H9 (cell line): ENCODE measurements at regions not wholly inside any gene's neighbourhood (a gene's known extent, or its start where the extent isn't known, plus 50 kb on each side); places are given as distances from the start of the nearest gene placed in this dataset.

Source experiments
- DNase-seq: peaks from one replicate; pipeline ENCODE4 v3.0.0-alpha.2; 2017
- H2AFZ ChIP-seq: one replicate; pipeline ENCODE4 v1.6.1; 2013; ENCODE audit warnings: mild to moderate bottlenecking, low read length, control low read depth, moderate library complexity
- H2AK5ac ChIP-seq: 2 replicates; pipeline ENCODE4 v1.6.1; 2013; ENCODE audit warnings: low read length, control low read depth, mixed read lengths; ENCODE audit not compliant: insufficient read length
- H2BK120ac ChIP-seq: one replicate; pipeline ENCODE4 v1.6.1; 2013; ENCODE audit warnings: low read depth, mild to moderate bottlenecking, low read length, control low read depth, inconsistent platforms; ENCODE audit not compliant: poor library complexity, severe bottlenecking
- H2BK12ac ChIP-seq: 2 replicates; pipeline ENCODE4 v1.6.1; 2013; ENCODE audit warnings: low read length, control low read depth, mixed read lengths, low read depth; ENCODE audit not compliant: insufficient read length
- H2BK15ac ChIP-seq: 2 replicates; pipeline ENCODE4 v1.6.1; 2013; ENCODE audit warnings: low read depth, low read length, control low read depth
- H2BK20ac ChIP-seq: one replicate; pipeline ENCODE4 v1.6.1; 2013; ENCODE audit warnings: low read depth, mild to moderate bottlenecking, low read length, control low read depth, inconsistent platforms; ENCODE audit not compliant: poor library complexity, severe bottlenecking
- H2BK5ac ChIP-seq: 2 replicates; pipeline ENCODE4 v1.6.1; 2013; ENCODE audit warnings: low read length, control low read depth, mixed read lengths; ENCODE audit not compliant: insufficient read length
- H3K14ac ChIP-seq: 2 replicates; pipeline ENCODE4 v1.6.1; 2013; ENCODE audit warnings: low read length, control low read depth; ENCODE audit not compliant: insufficient read depth
- H3K18ac ChIP-seq: 2 replicates; pipeline ENCODE4 v1.6.1; 2013; ENCODE audit warnings: low read depth, mild to moderate bottlenecking, mixed read lengths, low read length, control low read depth; ENCODE audit not compliant: insufficient read length
- H3K23ac ChIP-seq: 2 replicates; pipeline ENCODE4 v1.6.1; 2013; ENCODE audit warnings: low read length, control low read depth, mixed read lengths, low read depth; ENCODE audit not compliant: insufficient read length
- H3K23me2 ChIP-seq: 2 replicates; pipeline ENCODE4 v1.6.1; 2013; ENCODE audit warnings: low read depth, mild to moderate bottlenecking, mixed read lengths, low read length, control low read depth; ENCODE audit not compliant: insufficient read length, poor library complexity, severe bottlenecking
- H3K27ac ChIP-seq: 2 replicates; pipeline ENCODE4 v1.5.1; 2013; ENCODE audit warnings: low read length, control low read depth, mixed read lengths, low read depth; ENCODE audit not compliant: insufficient read length
- H3K27me3 ChIP-seq: 2 replicates; pipeline ENCODE4 v1.6.1; 2013; ENCODE audit warnings: low read length, control low read depth, inconsistent platforms; ENCODE audit not compliant: insufficient read depth
- H3K4ac ChIP-seq: 2 replicates; pipeline ENCODE4 v1.6.1; 2013; ENCODE audit warnings: low read depth, mild to moderate bottlenecking, control low read depth, inconsistent platforms, low read length, moderate library complexity
- H3K4me1 ChIP-seq: 2 replicates; pipeline ENCODE4 v1.6.1; 2013; ENCODE audit warnings: low read length, control low read depth, inconsistent platforms; ENCODE audit not compliant: insufficient read depth
- H3K4me2 ChIP-seq: 2 replicates; pipeline ENCODE4 v1.6.1; 2013; ENCODE audit warnings: low read length, control low read depth, mixed read lengths; ENCODE audit not compliant: insufficient read length, insufficient read depth
- H3K56ac ChIP-seq: 2 replicates; pipeline ENCODE4 v1.6.1; 2013; ENCODE audit warnings: low read depth, mild to moderate bottlenecking, mixed read lengths, low read length, control low read depth; ENCODE audit not compliant: insufficient read length
- H3K79me1 ChIP-seq: 2 replicates; pipeline ENCODE4 v1.6.1; 2013; ENCODE audit warnings: low read depth, mild to moderate bottlenecking, moderate library complexity, low read length, control low read depth, inconsistent platforms; ENCODE audit not compliant: insufficient read depth, poor library complexity, severe bottlenecking
- H3K79me2 ChIP-seq: 2 replicates; pipeline ENCODE4 v1.6.1; 2013; ENCODE audit warnings: low read length, control low read depth, inconsistent platforms; ENCODE audit not compliant: insufficient read depth
- H3K9ac ChIP-seq: 2 replicates; pipeline ENCODE4 v1.6.1; 2013; ENCODE audit warnings: low read length, control low read depth, mixed read lengths; ENCODE audit not compliant: insufficient read length; ENCODE audit errors: extremely low read depth
- H3K9me3 ChIP-seq: one replicate; pipeline ENCODE4 v1.6.1; 2013; ENCODE audit warnings: low read depth, low read length, inconsistent platforms; ENCODE audit not compliant: control insufficient read depth
- H3T11ph ChIP-seq: one replicate; pipeline ENCODE4 v1.6.1; 2013; ENCODE audit warnings: mild to moderate bottlenecking, low read length, control low read depth, inconsistent platforms
- H4K20me1 ChIP-seq: one replicate; pipeline ENCODE4 v1.6.1; 2013; ENCODE audit not compliant: control insufficient read depth, insufficient read length, insufficient read depth
- H4K5ac ChIP-seq: 2 replicates; pipeline ENCODE4 v1.6.1; 2013; ENCODE audit warnings: low read depth, mild to moderate bottlenecking, mixed read lengths, low read length, control low read depth; ENCODE audit not compliant: insufficient read length
- H4K8ac ChIP-seq: replicated peaks from 2 replicates; pipeline ENCODE4 v1.6.1; 2013; ENCODE audit warnings: low read length, control low read depth, mixed read lengths, low read depth; ENCODE audit not compliant: insufficient read length
- H4K91ac ChIP-seq: 2 replicates; pipeline ENCODE4 v1.6.1; 2013; ENCODE audit warnings: low read depth, mild to moderate bottlenecking, moderate library complexity, mixed read lengths, low read length, control low read depth; ENCODE audit not compliant: insufficient read length
- H3K27ac Mint-ChIP-seq, 3 experiments: 2 replicates in 2 of 3; 3 replicates in 1 of 3; pipeline ENCODE4 v1.8.0; 2020 to 2021; ENCODE audit warnings: mixed read lengths in 3 of 3, mild to moderate bottlenecking in 1 of 3, moderate library complexity in 1 of 3
- H3K27me3 Mint-ChIP-seq: 2 replicates; pipeline ENCODE4 v1.8.0; 2021; ENCODE audit warnings: low read depth, mild to moderate bottlenecking, moderate library complexity, mixed read lengths
- H3K36me3 Mint-ChIP-seq, 3 experiments: 2 replicates in 2 of 3; 3 replicates in 1 of 3; pipeline ENCODE4 v1.8.0; 2020 to 2021; ENCODE audit warnings: low read depth in 3 of 3, mixed read lengths in 3 of 3; ENCODE audit not compliant: insufficient read depth in 1 of 3
- H3K4me1 Mint-ChIP-seq, 2 experiments: 2 replicates each; pipeline ENCODE4 v1.8.0; 2020; ENCODE audit warnings: mixed read lengths in 2 of 2
- H3K4me3 Mint-ChIP-seq, 2 experiments: 2 replicates in 1 of 2; 3 replicates in 1 of 2; pipeline ENCODE4 v1.8.0; 2020 to 2021; ENCODE audit warnings: mild to moderate bottlenecking in 2 of 2, mixed read lengths in 2 of 2, moderate library complexity in 1 of 2
- H3K9me3 Mint-ChIP-seq, 2 experiments: 2 replicates in 1 of 2; 3 replicates in 1 of 2; pipeline ENCODE4 v1.8.0; 2020; ENCODE audit warnings: mild to moderate bottlenecking in 2 of 2, mixed read lengths in 2 of 2, moderate library complexity in 1 of 2
- WGBS: extraction: QIAGEN DNeasy Blood & Tissue Kit; methylation state at CpG from one replicate; pipeline ENCODE4 v1.1.7; 2013; ENCODE audit warnings: missing lambda C conversion rate, low lambda C conversion rate, mixed read lengths; ENCODE audit not compliant: insufficient read length; ENCODE audit errors: extremely low coverage; 5-methylcytosine and 5-hydroxymethylcytosine counted together
- TF ChIP-seq, protein P1 (sequence below): fragments of 200-600 bp; sonication (generic); conservative IDR thresholded peaks from 3 replicates; pipeline ENCODE4 v1.8.0; 2021; ENCODE audit warnings: antibody characterized with exemption, mild to moderate bottlenecking

DNA sequence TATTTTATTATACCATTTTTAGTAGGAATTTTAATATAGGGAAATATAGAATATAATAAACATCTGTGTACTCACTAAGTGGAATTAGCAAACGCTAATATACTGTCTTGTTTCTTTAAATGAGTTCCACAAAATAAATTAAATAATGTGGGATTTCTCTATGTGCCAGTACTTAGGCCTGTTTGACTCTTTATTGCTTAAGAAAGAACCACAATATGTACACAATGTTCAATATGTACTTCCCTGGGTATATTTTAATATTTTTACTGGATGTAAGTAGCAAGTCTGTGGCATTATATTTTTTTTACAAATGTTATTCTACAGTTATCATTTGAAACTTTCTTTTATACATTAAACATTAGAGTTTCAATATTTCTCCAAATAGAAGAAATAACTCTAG is 92.5 kb upstream of the CARD18 start:
- Histone ChIP-seq H3K56ac (no peak overlapping the region), H3K27ac (no peak overlapping the region), H4K5ac (no peak overlapping the region), H4K8ac (no peak overlapping the region), H2AFZ (no peak overlapping the region), H3K27me3 (no peaks in the 10 kb centered on the region), H4K20me1 (no peaks in the 10 kb centered on the region), H3K14ac (no peak overlapping the region), H3K18ac (no peak overlapping the region), H3K23ac (no peak overlapping the region), H3K4me2 (no peak overlapping the region), H3K79me1 (no peaks in the 10 kb centered on the region), H2BK12ac (no peak overlapping the region), H3K79me2 (no peaks in the 10 kb centered on the region), H3K9ac (no peak overlapping the region), H2BK5ac (no peak overlapping the region), H4K91ac (no peak overlapping the region), H2BK20ac (no peak overlapping the region), H3K23me2 (no peaks in the 10 kb centered on the region), H3K4ac (no peak overlapping the region), H3K9me3 (no peaks in the 10 kb centered on the region), H3K4me1 (no peaks in the 10 kb centered on the region), H2BK15ac (no peak overlapping the region), H2AK5ac (no peak overlapping the region), H2BK120ac (no peak overlapping the region), H3T11ph (no peak overlapping the region)
- TF ChIP-seq, protein P1, sequence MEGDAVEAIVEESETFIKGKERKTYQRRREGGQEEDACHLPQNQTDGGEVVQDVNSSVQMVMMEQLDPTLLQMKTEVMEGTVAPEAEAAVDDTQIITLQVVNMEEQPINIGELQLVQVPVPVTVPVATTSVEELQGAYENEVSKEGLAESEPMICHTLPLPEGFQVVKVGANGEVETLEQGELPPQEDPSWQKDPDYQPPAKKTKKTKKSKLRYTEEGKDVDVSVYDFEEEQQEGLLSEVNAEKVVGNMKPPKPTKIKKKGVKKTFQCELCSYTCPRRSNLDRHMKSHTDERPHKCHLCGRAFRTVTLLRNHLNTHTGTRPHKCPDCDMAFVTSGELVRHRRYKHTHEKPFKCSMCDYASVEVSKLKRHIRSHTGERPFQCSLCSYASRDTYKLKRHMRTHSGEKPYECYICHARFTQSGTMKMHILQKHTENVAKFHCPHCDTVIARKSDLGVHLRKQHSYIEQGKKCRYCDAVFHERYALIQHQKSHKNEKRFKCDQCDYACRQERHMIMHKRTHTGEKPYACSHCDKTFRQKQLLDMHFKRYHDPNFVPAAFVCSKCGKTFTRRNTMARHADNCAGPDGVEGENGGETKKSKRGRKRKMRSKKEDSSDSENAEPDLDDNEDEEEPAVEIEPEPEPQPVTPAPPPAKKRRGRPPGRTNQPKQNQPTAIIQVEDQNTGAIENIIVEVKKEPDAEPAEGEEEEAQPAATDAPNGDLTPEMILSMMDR = no peak
- Mint-ChIP-seq H3K4me3 (no peak overlapping the region), H3K36me3 (no peaks in the 10 kb centered on the region), H3K4me1 (no peaks in the 10 kb centered on the region), H3K27me3 (no peaks in the 10 kb centered on the region), H3K27ac (no peak overlapping the region), H3K9me3 (no peaks in the 10 kb centered on the region)
- no peak for DNase-seq
- WGBS = no CpG with 5 or more reads among the region's 1 CpG
